HG03469 (cell line): ENCODE measurements at regions not wholly inside any gene's neighbourhood (a gene's known extent, or its start where the extent isn't known, plus 50 kb on each side); places are given as distances from the start of the nearest gene placed in this dataset.

Experiments
- ATAC-seq: cut with Tn5 transposase; IDR thresholded peaks from one replicate; pipeline ENCODE4 v1.9.1; 2021; ENCODE audit warnings: mild to moderate bottlenecking, moderate library complexity, moderate number of reproducible peaks; ENCODE audit not compliant: unreplicated experiment

DNA sequence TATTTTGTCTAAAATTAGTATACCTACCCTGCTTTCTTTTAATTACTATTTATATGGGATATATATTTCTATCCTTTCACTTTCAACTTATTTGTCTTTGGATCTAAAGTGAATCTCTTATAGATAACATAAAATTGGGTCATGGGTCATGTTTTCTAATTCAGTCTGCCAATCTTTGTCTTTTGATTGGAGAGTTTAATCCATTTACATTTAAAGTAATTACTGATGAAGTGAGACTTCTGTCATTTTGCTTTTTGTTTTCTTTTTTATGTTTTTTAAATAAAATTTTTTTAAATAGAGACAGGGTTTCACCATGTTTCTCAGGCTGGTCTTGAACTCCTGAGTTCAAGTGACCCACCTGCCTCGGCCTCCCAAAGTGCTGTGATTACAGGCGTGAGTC, 50.5 kb upstream of the PRDM1 start:
- ATAC-seq, result no peak

DNA sequence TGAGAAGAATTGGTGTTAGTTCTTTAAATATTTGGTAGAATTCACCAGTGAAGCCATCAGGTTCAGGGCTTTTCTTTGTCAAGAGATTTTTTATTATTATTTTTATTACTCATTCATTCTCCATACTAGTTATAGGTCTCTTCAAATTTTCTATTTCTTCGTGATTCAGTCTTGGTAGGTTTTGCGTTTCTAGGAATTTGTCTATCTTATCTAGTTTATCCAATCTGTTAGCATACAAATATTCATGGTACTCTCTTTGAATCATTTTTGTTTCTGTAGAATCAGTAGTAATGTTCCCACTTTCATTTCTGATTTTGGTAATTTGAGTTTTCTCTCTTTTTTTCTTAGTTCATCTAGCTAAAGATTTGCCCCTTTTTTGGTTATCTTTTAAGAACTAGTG, 52.3 kb upstream of the PRDM1 start:
- no peak for ATAC-seq

DNA sequence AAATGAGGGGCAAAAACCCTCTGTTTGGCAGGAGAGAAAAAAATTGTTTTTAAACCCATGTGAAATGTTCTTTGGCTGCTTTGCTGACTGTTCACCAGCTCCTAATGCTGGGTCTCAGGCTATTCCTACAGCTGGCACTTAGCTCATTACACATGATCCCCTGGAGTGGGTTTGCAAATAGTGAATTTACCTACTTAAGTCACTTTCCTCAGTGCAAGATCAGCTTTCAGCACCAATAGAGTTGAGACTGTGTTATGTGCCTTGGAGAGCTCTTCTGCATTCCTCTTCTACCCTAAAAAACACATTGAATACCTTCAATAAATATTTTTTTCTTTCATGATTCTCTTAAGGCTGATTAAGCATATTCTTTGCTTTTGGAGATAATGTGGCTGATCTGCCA, 58.4 kb upstream of the PRDM1 start:
- ATAC-seq, result no peak

- no peak for ATAC-seq
Measured at GRCh38 chr6:106026748-106027715, 59.1 kb upstream of the PRDM1 start.

DNA sequence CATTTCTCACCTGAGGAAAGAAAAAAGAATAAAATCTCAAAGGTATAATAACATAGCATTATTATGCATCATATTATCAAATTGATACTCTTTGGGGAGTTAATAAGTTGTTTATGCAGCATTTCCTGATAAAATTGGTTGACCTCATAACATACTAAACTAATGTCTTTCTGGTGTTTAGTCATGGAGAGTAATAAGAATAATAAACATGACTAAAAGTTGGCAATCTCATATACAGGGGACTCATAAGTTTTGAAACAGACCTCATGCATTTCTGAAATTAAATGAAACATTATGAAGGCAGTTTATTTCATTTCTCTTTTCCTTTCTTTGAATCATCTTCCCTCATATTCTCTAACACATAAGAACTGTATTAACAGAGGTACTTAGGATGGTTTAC, 60.5 kb upstream of the PRDM1 start:
- no peak for ATAC-seq

GRCh38 chr6:106022801-106023200, 63.3 kb upstream of the PRDM1 start:
- ATAC-seq, result no peak

GRCh38 chr6:106017454-106017853, 68.7 kb upstream of the PRDM1 start:
- no peak for ATAC-seq

DNA sequence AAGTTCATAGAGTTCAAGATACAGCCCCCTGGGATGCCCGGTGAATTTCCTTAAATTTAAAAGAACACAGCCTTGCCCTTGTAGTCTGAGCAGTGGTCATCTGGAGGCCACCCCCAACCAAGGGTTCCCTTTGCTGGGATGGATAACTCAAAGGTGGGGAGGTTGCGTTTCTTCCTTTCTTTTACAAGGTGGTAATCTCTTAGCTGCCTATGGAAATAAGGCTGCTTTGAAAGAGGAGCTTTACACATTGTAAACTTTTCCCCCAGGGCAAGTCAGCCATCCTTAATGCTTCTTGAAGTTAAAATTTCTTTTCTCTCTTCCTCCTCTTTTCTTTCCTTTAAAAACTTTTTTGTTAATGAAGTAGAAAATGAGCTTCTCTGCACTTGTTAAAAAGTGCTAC, 71.2 kb upstream of the PRDM1 start:
- no peak for ATAC-seq

DNA sequence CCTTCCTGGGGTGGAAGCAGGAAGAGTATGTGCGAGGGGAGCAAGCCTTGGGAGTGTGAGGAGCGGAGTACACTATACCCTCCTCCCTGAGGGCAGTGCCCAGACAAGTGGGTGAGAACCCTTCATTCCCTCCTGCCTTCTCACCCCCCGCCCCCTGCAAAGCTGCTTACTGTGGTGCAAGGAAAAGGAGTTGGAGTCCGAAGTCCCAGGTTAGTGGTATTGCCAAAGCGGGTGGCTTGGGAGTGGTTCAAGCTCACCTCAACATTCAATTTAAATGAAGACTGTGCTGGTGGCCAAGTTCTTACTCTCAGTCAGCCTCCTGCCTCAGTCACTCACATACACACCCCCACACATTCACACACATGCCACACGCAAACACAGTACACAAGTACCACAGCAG, 74.7 kb upstream of the PRDM1 start:
- ATAC-seq, result no peak

GRCh38 chr6:106005954-106006353, 80.2 kb upstream of the PRDM1 start:
- no peak for ATAC-seq

DNA sequence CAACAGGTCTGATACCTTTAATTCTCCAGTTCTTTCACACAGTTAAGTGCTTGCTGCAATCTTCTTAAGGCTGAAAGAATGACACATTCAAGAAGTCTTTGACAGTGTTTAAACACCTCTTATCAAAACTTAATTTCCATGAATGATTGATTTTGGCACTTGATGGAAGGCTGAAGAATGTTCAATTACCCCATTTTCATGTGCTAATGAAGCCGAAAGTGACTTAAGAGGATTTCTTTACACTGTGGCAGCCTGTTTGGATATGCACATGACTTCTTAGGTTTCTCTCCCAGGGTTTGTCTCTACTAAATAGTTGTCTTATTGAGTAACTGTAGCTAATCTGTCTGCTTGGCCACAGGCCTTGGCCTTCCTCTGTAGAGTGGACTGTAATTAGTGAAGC, 81.1 kb upstream of the PRDM1 start:
- no peak for ATAC-seq

GRCh38 chr6:106003268-106003987, 82.7 kb upstream of the PRDM1 start:
- no peak for ATAC-seq

- no peak for ATAC-seq
Measured at GRCh38 chr6:106002005-106002404, 84.1 kb upstream of the PRDM1 start.

DNA sequence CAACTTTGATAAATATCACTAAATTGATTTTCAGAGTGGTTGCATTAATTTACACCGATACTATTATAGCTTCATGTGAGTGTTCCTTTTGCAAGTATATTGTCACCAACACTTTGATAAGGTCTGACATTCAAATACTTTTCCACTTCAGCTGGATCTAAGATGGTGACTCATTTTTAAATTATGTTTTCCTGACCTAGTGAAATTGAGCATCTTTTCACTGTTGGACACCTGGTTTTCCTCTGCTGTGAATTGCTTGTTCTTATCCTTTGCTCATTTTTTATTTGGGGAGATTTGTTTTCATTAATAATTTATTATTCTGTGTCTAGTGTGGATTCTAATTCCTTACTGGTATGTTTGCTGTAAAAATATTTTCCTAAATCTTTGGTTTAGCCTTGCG, 85.2 kb upstream of the PRDM1 start:
- ATAC-seq, result no peak

GRCh38 chr6:105997482-105997881, 88.7 kb upstream of the PRDM1 start:
- no peak for ATAC-seq

- no peak for ATAC-seq
Measured at GRCh38 chr6:105995391-105995865, 90.7 kb upstream of the PRDM1 start.

DNA sequence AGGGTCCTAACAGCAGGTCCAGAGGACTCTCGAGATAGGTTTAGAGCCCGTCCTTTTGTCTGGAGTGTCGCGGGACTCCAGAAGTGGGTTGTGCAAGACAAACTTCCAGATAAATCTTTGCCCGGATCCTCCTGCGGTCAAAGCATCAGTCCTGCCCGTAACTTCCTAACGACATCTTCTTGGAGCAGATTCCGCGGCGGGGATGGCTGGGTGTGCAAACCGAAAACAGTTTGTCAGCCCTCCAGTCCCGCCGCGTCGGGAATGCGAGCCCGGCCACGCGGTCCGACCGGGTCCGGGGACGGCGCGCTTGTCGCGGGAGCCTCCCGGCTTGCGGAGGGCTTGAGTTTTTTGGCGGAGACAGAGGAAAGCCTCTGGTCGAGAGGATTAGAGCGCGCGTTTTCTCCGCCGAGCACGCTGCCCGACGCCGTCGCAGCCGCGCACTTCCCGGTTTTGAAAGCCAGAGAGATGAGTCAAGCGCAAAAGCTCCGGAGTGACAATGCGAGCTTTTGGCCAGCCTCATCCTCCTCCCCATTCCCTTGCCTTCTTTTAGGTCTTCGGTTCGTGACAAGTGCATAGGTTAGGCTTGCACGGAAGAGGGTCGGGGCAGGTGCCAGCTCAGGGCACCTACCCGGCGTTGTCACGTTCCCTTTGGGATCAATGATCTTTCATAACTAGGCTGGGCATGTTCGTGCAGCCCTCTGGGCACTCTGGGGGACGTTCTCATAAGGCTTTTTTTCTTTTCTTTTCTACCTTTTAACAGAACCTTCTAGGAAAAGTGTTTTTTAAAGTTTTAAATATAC, 91.3 kb upstream of the PRDM1 start:
- no peak for ATAC-seq

DNA sequence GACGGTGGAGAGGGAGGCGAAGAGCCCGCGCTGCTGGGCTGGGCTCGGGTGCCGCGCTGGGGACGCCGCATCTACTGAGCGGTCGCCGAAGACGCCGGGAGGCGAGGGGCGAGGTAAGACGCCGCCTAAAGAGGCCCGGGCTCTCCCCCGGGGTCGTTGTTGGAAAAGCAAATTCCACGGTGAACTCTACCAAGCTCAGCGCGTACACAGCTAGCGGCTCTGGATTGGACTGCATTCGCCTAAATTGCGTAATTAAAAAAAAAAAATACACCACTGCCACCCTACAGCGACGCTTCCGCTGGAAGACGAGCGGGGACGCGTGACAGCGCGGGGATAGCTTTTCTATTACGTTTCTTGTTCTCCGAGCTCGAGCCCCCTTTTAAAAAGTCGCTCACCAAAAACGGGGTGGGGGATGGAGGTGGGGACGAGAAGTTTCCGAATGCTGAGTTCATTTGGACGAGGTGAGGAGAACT, 92.0 kb upstream of the PRDM1 start:
- no peak for ATAC-seq

DNA sequence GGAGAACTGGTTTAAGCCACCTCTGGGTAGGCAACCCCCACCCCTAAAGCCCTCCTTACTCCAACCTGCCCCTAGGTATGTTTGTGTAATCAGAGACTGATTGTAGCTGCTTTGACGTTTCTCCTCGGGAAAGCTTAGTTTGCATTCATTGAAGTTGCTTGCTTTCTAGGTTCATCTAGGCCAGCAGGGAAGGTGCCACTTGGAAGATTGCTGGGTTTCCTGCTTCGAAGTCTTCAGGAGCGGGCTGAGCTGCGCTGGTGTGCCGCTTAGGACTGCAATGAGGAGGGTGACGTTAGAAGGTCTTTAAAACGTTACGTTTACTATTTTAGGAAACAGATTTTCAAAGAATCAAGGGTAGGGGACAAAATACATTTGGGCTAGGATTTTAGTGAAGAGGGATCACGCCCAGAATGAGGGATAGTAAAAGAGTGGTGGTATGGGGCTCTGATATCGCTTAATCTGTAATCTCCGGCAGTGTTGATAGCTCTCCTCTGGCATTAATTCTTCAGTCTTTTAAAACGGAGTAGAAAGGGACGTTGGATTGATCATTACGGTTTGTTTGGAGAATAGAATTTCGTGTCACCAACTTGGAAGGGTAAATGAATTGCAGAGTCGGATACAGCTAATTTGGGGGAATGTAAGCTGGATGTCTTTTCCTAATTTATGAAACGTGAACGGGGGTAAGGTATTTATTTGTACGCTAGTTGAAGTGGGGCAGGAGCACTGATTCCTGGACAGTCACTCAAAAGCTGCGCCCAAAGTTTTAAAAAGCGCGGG, 92.6 kb upstream of the PRDM1 start:
- no peak for ATAC-seq

DNA sequence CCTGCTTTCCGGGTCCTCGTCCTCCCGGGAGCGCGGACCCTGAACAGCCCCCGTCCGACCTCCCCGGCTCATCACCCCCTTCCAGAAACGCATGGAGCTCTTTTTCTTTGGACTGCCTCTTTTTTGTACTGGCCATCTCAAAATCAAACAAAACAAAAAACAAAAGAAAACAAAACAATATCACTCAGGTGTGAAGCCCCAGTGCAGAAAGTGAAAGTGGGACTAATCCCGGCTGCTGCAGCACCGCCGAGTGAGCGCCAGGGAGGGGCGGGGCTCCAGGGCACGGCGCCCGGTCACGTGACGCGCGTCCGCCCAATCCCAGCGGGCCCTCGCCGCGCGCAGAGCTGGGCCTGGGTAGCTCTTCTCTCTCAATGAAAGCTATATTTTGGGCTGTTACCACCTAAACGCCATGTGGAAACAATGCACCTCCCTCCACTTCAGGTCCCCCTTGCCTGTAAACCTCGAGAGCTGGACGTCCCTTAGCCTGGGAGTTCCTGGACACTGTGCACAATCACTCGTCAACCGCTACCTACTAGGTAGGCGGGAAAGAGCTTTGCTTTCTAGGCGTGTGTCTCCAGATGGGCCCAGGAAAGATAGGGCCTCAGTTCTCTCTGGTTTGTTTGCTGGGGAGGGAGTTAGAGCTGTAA, 93.7 kb upstream of the PRDM1 start:
- peak; percentile 55 for ATAC-seq
